Common myeloid progenitor, CD34-positive (primary cell): ENCODE measurements at regions not wholly inside any gene's neighbourhood (a gene's known extent, or its start where the extent isn't known, plus 50 kb on each side); places are given as distances from the start of the nearest gene placed in this dataset.
A peak's percentile ranks its signal among the peaks of the same experiment; 100 is the strongest.
"Not testable (repeated sequence)": the region's sequence is repeated elsewhere in the genome, so short reads cannot be mapped to it uniquely, and the experiment has no call there.

Experiments
- CTCF ChIA-PET: fragments of 350-600 bp; sonication (Branson Sonifier 250); formaldehyde crosslinking; loops from one replicate; lab custom pipeline; 2021; ENCODE audit warnings: antibody characterized with exemption; lab: Charles Lee
- POLR2A ChIA-PET: fragments of 350-600 bp; sonication (Branson Sonifier 250); formaldehyde crosslinking; loops from one replicate; lab custom pipeline; 2021; ENCODE audit warnings: antibody characterized with exemption; lab: Charles Lee
- DNase-seq, 3 donors: peaks; one replicate each; pipeline versions ENCODE4 v3.0.0 to v3.0.0-alpha.2; 2013
- H3K27ac ChIP-seq, 2 experiments: 1 replicate in 1 of 2; 2 replicates in 1 of 2; pipeline ENCODE4 v1.7.0; 2013; ENCODE audit warnings: inconsistent platforms in 2 of 2, low read length in 2 of 2, mild to moderate bottlenecking in 2 of 2, low read depth in 1 of 2, moderate library complexity in 1 of 2; ENCODE audit not compliant: severe bottlenecking in 2 of 2, insufficient read depth in 1 of 2, poor library complexity in 1 of 2
- H3K27me3 ChIP-seq, 5 experiments: replicated peaks in 2 of 5; 1 replicate in 3 of 5; 2 replicates in 2 of 5; pipeline versions ENCODE4 v1.6.1 to v1.7.0; 2013; ENCODE audit warnings: low read length in 4 of 5, mild to moderate bottlenecking in 2 of 5, moderate library complexity in 2 of 5, inconsistent platforms in 1 of 5; ENCODE audit not compliant: insufficient read depth in 5 of 5, control insufficient read depth in 4 of 5
- H3K36me3 ChIP-seq, 4 experiments: 1 replicate in 2 of 4; 2 replicates in 2 of 4; pipeline versions ENCODE4 v1.6.1 to v1.7.0; 2013; ENCODE audit warnings: low read length in 3 of 4, control low read depth in 1 of 4, mild to moderate bottlenecking in 1 of 4; ENCODE audit not compliant: control insufficient read depth in 4 of 4, insufficient read depth in 4 of 4
- H3K4me1 ChIP-seq, 4 experiments: 1 replicate in 3 of 4; 2 replicates in 1 of 4; pipeline versions ENCODE4 v1.6.1 to v1.7.1; 2013; ENCODE audit warnings: low read length in 3 of 4, mild to moderate bottlenecking in 3 of 4, control low read depth in 1 of 4, inconsistent platforms in 1 of 4, moderate library complexity in 1 of 4; ENCODE audit not compliant: control insufficient read depth in 4 of 4, insufficient read depth in 4 of 4; ENCODE audit errors: control extremely low read depth in 1 of 4
- H3K4me3 ChIP-seq, 7 experiments: 1 replicate in 4 of 7; 2 replicates in 3 of 7; pipeline versions ENCODE4 v1.5.1 to v1.7.0; 2013; ENCODE audit warnings: mild to moderate bottlenecking in 7 of 7, low read length in 6 of 7, moderate library complexity in 6 of 7, inconsistent platforms in 2 of 7, low read depth in 2 of 7, control low read depth in 1 of 7; ENCODE audit not compliant: insufficient read depth in 4 of 7, control insufficient read depth in 1 of 7; ENCODE audit errors: extremely low read depth in 1 of 7
- H3K9me3 ChIP-seq, 5 experiments: 1 replicate in 4 of 5; 2 replicates in 1 of 5; pipeline versions ENCODE4 v1.6.1 to v1.7.1; 2013; ENCODE audit warnings: low read length in 4 of 5, mild to moderate bottlenecking in 2 of 5, inconsistent platforms in 1 of 5, low read depth in 1 of 5, moderate library complexity in 1 of 5; ENCODE audit not compliant: control insufficient read depth in 4 of 5, insufficient read depth in 2 of 5; ENCODE audit errors: control extremely low read depth in 1 of 5
- WGBS: methylation state at CpG from one replicate; pipeline ENCODE4 v1.1.5; 2013; ENCODE audit not compliant: insufficient coverage; 5-methylcytosine and 5-hydroxymethylcytosine counted together

DNA sequence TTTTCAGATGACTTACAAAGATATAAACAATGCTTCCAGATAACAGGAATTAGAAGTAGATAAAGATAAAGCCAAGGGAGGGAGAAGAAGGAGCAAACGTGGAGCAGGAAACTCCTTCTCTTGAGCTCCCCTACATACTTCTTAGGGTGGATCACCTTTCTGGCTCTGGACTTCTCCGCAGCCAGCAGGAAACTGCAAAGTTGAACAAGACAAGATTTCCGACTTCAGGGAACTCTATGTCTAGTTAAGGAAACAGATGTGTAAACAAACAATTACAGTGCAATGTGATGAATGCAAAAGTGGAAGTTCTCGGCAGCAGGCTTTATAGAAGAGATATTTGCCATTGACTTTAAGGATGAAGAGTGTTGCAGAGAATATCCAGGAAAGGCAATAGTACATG lies 134.0 kb upstream of the MARCKS start:
- POLR2A ChIA-PET = interaction anchor here (0.6 kb wide), 1 partner anchor 11 kb away, joined by 7 read pairs; no protein-coding TSS in a partner anchor
- 0% methylated on average over 2 of the region's 4 CpGs for WGBS

DNA sequence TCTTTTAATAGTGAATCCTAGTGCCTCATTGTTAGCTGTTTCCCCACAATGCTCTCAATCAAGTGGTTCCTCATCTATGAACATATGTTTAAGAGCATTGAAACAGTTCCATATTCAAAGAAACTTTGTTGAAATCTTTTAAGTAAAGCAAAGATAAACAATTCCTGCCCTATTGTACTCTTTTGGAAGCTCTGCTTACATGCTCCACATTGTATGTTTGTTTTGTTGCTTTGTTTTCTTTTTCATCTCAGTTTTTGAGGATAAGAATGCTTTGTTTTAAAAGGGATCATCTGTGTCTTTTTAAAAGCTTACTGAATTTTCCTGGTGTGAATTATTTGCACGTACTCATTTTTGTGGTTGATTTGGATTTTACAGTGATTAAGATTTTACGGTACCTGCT lies 132.2 kb upstream of the MARCKS start:
- H3K36me3 ChIP-seq, H3K4me1 ChIP-seq, H3K4me3 ChIP-seq, DNase-seq, H3K9me3 ChIP-seq, H3K27me3 ChIP-seq, CTCF ChIA-PET, POLR2A ChIA-PET, H3K27ac ChIP-seq: not testable (repeated sequence)
- 100% methylated on average over 1 of the region's 2 CpGs for WGBS

More for the DNA sequence above, 134.0 kb upstream of the MARCKS start:
- H3K4me3 ChIP-seq = no peak overlapping the region
- peak in 2 of 3 donors; percentile 17 to 26 for DNase-seq
- no peaks in the 10 kb centered on the region for H3K27me3 ChIP-seq
- H3K4me1 ChIP-seq = peaks cover 0 to 5% (median 2%) of the 10 kb centered on the region in 4 experiments
- no peaks in the 10 kb centered on the region for H3K36me3 ChIP-seq
- CTCF ChIA-PET = no interaction called here
- H3K9me3 ChIP-seq = no peaks in the 10 kb centered on the region
- H3K27ac ChIP-seq = no peak overlapping the region

DNA sequence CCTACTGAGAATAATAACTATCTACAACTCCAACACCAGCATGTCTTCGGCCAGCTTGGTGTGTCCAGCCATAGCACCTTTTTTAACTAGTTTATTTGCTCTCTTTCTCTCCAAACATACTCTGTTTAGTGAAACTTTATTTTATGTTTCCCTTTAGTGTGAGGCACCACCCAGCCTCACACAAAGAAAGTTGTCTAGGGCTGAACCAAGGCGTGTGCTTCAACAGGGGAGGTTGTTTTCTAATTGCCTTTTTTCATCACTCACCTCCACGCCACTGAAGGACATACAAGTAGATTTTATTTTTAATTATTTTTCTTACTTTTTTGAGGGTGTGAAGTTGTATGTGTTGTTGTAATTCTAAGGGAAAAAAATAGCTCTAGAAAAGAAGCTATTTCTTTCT lies 125.6 kb upstream of the MARCKS start:
- ChIA-PET POLR2A (interaction anchor here (0.7 kb wide), 1 partner anchor 721 kb away, joined by 3 read pairs; no protein-coding TSS in a partner anchor), CTCF (interaction anchor here (0.9 kb wide), 1 partner anchor 71 kb away, joined by 3 read pairs; no protein-coding TSS in a partner anchor)
- 89% methylated on average over 1 of the region's 3 CpGs for WGBS
- no peak for DNase-seq
- H3K4me3 ChIP-seq = no peak overlapping the region
- H3K36me3 ChIP-seq = no peaks in the 10 kb centered on the region
- H3K27me3 ChIP-seq = no peaks in the 10 kb centered on the region
- no peak overlapping the region for H3K27ac ChIP-seq
- H3K9me3 ChIP-seq = no peaks in the 10 kb centered on the region
- H3K4me1 ChIP-seq = peaks cover 2 to 15% (median 6%) of the 10 kb centered on the region in 4 experiments

DNA sequence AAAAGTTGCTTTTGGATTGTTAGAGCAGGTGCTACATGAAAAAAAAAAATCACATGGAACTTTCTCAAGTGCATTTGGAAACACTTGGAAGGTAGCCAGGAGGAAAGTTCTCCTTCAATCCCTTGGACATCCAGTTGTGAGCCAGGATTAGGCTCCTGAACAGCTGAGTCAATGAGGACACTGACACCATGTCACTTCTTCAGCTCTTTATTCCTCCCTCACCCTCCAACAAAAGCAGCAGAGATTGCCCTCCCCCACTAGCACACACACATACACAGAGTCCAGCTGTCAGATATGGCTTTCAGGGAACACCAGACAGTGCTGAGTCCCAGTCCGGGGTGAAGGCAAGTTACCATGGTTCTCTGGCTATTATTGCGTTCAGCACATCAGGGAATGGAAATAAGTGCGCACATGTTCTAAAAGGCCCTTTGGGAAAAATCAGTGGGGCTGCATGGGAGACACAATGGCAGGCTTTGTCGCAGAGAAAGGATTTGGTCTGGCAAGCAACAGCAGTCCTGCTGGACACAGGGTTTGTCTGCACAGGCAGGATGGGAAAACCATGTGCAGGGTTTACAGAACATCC lies 124.7 kb upstream of the MARCKS start:
- Histone ChIP-seq H3K9me3 (no peaks in the 10 kb centered on the region), H3K4me1 (peaks cover 2 to 15% (median 6%) of the 10 kb centered on the region in 4 experiments), H3K4me3 (no peak overlapping the region), H3K36me3 (no peaks in the 10 kb centered on the region), H3K27me3 (no peaks in the 10 kb centered on the region), H3K27ac (no peak overlapping the region)
- no peak for DNase-seq
- ChIA-PET CTCF (interaction anchor here (0.6 kb wide), 1 partner anchor 270 kb away, joined by 3 read pairs; no protein-coding TSS in a partner anchor), POLR2A (interaction anchor here (0.7 kb wide), 1 partner anchor 9 kb away, joined by 7 read pairs; no protein-coding TSS in a partner anchor)
- 98% methylated on average over 4 of the region's 4 CpGs for WGBS

DNA sequence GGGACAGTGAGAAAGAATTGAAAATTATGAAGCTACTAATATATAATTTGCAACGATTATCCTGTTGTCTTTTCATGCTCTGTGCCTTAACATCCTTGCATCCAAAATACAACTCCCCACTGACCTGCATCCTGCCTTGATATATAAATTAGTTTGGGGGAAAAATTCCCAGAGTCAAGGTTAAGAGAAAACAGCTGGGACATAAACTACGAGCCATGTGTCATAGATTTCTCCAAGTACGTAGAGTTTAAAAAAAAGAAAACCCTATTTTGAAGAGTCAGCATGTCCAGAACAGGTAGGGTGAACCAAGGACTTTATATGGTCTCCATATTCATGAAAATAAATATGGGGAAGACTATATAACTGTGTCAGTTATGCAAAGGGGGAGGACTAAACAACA lies 123.8 kb upstream of the MARCKS start:
- ChIA-PET POLR2A (interaction anchor here (0.7 kb wide), 1 partner anchor 8 kb away, joined by 7 read pairs; no protein-coding TSS in a partner anchor), CTCF (no interaction called here)
- no peak overlapping the region for H3K27ac ChIP-seq
- no peaks in the 10 kb centered on the region for H3K27me3 ChIP-seq
- no peak for DNase-seq
- H3K4me3 ChIP-seq = no peak overlapping the region
- peaks cover 2 to 15% (median 6%) of the 10 kb centered on the region in 4 experiments for H3K4me1 ChIP-seq
- no peaks in the 10 kb centered on the region for H3K36me3 ChIP-seq
- 100% methylated on average over 2 of the region's 3 CpGs for WGBS
- H3K9me3 ChIP-seq = no peaks in the 10 kb centered on the region

DNA sequence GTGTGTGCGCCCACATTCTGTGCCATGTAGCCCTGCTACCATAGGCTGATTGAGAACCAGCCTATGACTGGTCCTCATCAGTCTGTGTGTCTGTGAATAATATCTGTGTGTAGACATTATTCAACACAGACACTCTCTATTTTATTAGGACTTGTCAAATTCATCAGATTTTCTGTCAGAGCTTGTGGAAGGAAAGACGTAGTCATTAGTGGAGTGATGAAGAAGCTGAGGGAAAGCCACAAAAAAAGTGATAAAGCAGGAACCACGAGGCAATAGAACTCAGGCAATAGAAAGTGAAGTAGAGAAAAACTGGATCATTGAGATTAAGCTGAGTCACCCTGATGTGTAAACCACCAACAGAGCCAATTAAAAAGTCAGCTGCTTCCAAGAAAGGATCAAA lies 122.2 kb upstream of the MARCKS start:
- Histone ChIP-seq H3K27ac (no peak overlapping the region), H3K4me1 (peaks cover 2 to 15% (median 6%) of the 10 kb centered on the region in 4 experiments), H3K27me3 (no peaks in the 10 kb centered on the region), H3K36me3 (no peaks in the 10 kb centered on the region), H3K9me3 (no peaks in the 10 kb centered on the region), H3K4me3 (no peak overlapping the region)
- CTCF ChIA-PET = no interaction called here
- DNase-seq = peak; percentile 23 to 75 (median 67)
- POLR2A ChIA-PET = no interaction called here
- WGBS = 0% methylated on average over 2 of the region's 3 CpGs

DNA sequence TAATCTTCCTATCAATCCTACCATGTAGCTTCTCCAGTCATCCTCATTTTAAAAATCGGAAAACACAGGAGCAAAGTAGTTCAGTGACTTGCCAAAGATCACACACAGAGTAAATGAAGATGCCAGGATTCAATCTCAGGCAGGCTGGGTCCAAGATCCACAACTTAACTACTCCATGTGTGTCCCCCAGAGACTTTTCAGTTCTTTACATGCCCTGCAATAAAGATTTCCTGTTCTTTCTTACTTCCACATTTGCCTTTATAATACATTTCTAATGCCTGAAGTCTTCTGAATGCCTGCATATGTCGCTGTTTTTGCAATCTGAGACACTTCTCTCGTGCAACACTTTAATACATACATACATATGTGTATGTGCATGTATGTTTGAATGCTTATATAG lies 121.7 kb upstream of the MARCKS start:
- H3K9me3 ChIP-seq = no peaks in the 10 kb centered on the region
- peak in 2 of 3 donors; percentile 26 to 32 for DNase-seq
- H3K4me3 ChIP-seq = no peak overlapping the region
- no peaks in the 10 kb centered on the region for H3K27me3 ChIP-seq
- ChIA-PET CTCF (no interaction called here), POLR2A (no interaction called here)
- 75% methylated on average over 1 of the region's 3 CpGs for WGBS
- peaks cover 2 to 15% (median 6%) of the 10 kb centered on the region in 4 experiments for H3K4me1 ChIP-seq
- no peaks in the 10 kb centered on the region for H3K36me3 ChIP-seq
- no peak overlapping the region for H3K27ac ChIP-seq
